ENCODE measurements at regions not wholly inside any gene's neighbourhood (a gene's known extent, or its start where the extent isn't known, plus 50 kb on each side); places are given as distances from the start of the nearest gene placed in this dataset.

DNA sequence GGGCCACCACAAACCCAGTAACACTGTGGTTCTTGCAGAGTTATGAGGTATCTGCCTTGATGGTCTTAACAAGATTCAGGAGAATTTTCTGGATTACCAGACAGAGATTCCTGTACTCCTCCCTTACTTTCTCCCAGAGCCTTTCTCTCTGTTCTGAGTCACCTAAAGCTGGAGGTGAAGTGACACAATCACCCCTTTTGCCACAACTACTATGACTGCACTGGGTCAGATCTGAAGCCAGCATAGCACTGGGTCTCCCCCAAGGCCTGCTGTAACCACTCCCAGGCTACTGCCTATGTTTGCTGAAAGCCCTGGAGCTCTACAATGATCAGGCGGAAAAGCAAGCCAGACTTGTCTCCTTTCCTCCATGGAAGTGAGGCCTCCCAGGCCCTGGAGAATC lies 156.7 kb upstream of the NEGR1 start:
- Histone ChIP-seq H2BK15ac (replicated peaks; ENCODE audit: low read depth) (no peak overlapping the region), H3K56ac (ENCODE audit: low read length) (no peak overlapping the region), H3K18ac (ENCODE audit: low read length) (no peak overlapping the region), H3K4me3 (ENCODE audit: low read length) (no peak overlapping the region), H4K5ac (ENCODE audit: low read length) (no peak overlapping the region), H2AK5ac (ENCODE audit: low read length) (no peak overlapping the region), H3K27me3 (ENCODE audit: insufficient read depth, low read length, poor library complexity) (no peaks in the 10 kb centered on the region), H3K4me1 (ENCODE audit: control insufficient read depth, low read depth, low read length) (no peaks in the 10 kb centered on the region), H3K4ac (ENCODE audit: low read depth, low read length) (no peak overlapping the region), H3K79me2 (ENCODE audit: control insufficient read depth, insufficient read depth, low read length) (no peaks in the 10 kb centered on the region), H2BK5ac (ENCODE audit: low read length) (no peak overlapping the region), H3K4me2 (ENCODE audit: low read length) (no peak overlapping the region), H3K23ac (ENCODE audit: low read length) (no peak overlapping the region), H2BK120ac (ENCODE audit: low read depth, low read length) (no peak overlapping the region), H3K36me3 (ENCODE audit: control insufficient read depth, insufficient read depth, low read length) (no peaks in the 10 kb centered on the region), H3K9ac (ENCODE audit: low read length) (no peak overlapping the region), H3K27ac (ENCODE audit: low read depth, low read length) (no peak overlapping the region), H3K79me1 (ENCODE audit: low read length) (no peaks in the 10 kb centered on the region), H4K8ac (ENCODE audit: low read depth, low read length) (no peak overlapping the region)
- no peak for DNase-seq
- no CpG with 5 or more reads among the region's 1 CpG for WGBS (ENCODE audit: extremely low coverage, insufficient coverage, low lambda C conversion rate)

- H2BK5ac ChIP-seq (ENCODE audit: low read length): no peak overlapping the region
- H4K5ac ChIP-seq (ENCODE audit: low read length): no peak overlapping the region
- H3K18ac ChIP-seq (ENCODE audit: low read length): no peak overlapping the region
- H3K36me3 ChIP-seq (ENCODE audit: control insufficient read depth, insufficient read depth, low read length): no peaks in the 10 kb centered on the region
- no peak overlapping the region for H2BK120ac ChIP-seq (ENCODE audit: low read depth, low read length)
- no peak overlapping the region for H2BK15ac ChIP-seq (replicated peaks; ENCODE audit: low read depth)
- no peak overlapping the region for H2AK5ac ChIP-seq (ENCODE audit: low read length)
- WGBS (ENCODE audit: extremely low coverage, insufficient coverage, low lambda C conversion rate): no CpG with 5 or more reads among the region's 1 CpG
- no peak overlapping the region for H4K8ac ChIP-seq (ENCODE audit: low read depth, low read length)
- no peak overlapping the region for H3K23ac ChIP-seq (ENCODE audit: low read length)
- DNase-seq: no peak
- no peaks in the 10 kb centered on the region for H3K79me1 ChIP-seq (ENCODE audit: low read length)
- no peak overlapping the region for H3K56ac ChIP-seq (ENCODE audit: low read length)
- H3K4ac ChIP-seq (ENCODE audit: low read depth, low read length): no peak overlapping the region
- no peak overlapping the region for H3K4me3 ChIP-seq (ENCODE audit: low read length)
- H3K9ac ChIP-seq (ENCODE audit: low read length): no peak overlapping the region
- no peaks in the 10 kb centered on the region for H3K27me3 ChIP-seq (ENCODE audit: insufficient read depth, low read length, poor library complexity)
- H3K4me2 ChIP-seq (ENCODE audit: low read length): no peak overlapping the region
- H3K27ac ChIP-seq (ENCODE audit: low read depth, low read length): no peak overlapping the region
- H3K4me1 ChIP-seq (ENCODE audit: control insufficient read depth, low read depth, low read length): no peaks in the 10 kb centered on the region
- H3K79me2 ChIP-seq (ENCODE audit: control insufficient read depth, insufficient read depth, low read length): no peaks in the 10 kb centered on the region
Observed at GRCh38 chr1:72438270-72438669, 155.9 kb upstream of the NEGR1 start.

GRCh38 chr1:72435025-72435424 lies 152.7 kb upstream of the NEGR1 start:
- H3K9ac ChIP-seq (ENCODE audit: low read length): no peak overlapping the region
- no peaks in the 10 kb centered on the region for H3K36me3 ChIP-seq (ENCODE audit: control insufficient read depth, insufficient read depth, low read length)
- no peak overlapping the region for H2BK15ac ChIP-seq (replicated peaks; ENCODE audit: low read depth)
- no peaks in the 10 kb centered on the region for H3K27me3 ChIP-seq (ENCODE audit: insufficient read depth, low read length, poor library complexity)
- no peak overlapping the region for H3K18ac ChIP-seq (ENCODE audit: low read length)
- no peak overlapping the region for H3K4ac ChIP-seq (ENCODE audit: low read depth, low read length)
- no peak overlapping the region for H2BK120ac ChIP-seq (ENCODE audit: low read depth, low read length)
- H3K4me2 ChIP-seq (ENCODE audit: low read length): no peak overlapping the region
- H3K79me2 ChIP-seq (ENCODE audit: control insufficient read depth, insufficient read depth, low read length): no peaks in the 10 kb centered on the region
- H3K4me1 ChIP-seq (ENCODE audit: control insufficient read depth, low read depth, low read length): no peaks in the 10 kb centered on the region
- H2AK5ac ChIP-seq (ENCODE audit: low read length): no peak overlapping the region
- no peak overlapping the region for H3K56ac ChIP-seq (ENCODE audit: low read length)
- DNase-seq: no peak
- no peak overlapping the region for H4K8ac ChIP-seq (ENCODE audit: low read depth, low read length)
- no peak overlapping the region for H3K23ac ChIP-seq (ENCODE audit: low read length)
- H3K27ac ChIP-seq (ENCODE audit: low read depth, low read length): no peak overlapping the region
- no peak overlapping the region for H2BK5ac ChIP-seq (ENCODE audit: low read length)
- no peak overlapping the region for H4K5ac ChIP-seq (ENCODE audit: low read length)
- H3K79me1 ChIP-seq (ENCODE audit: low read length): no peaks in the 10 kb centered on the region
- no peak overlapping the region for H3K4me3 ChIP-seq (ENCODE audit: low read length)

DNA sequence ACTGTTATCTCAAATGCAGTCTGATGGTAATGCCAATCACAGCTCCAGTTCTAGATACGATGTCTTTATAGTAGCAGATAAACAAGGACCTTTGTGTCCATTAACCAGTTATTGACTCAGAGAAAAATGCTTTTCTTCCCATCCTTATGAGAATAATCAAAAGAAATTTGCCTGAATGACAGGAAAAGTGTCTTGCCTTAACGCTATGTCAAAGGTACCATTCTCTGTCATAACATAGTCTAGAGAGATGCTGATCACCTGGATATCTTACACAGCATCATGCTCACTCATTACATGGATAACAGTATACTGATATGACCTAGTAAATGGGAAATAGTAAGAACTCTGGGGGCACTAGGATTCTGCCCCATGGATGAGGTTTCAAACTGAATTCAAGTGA lies 151.7 kb upstream of the NEGR1 start:
- Histone ChIP-seq H3K18ac (ENCODE audit: low read length) (no peak overlapping the region), H2BK5ac (ENCODE audit: low read length) (no peak overlapping the region), H2BK120ac (ENCODE audit: low read depth, low read length) (no peak overlapping the region), H3K4me2 (ENCODE audit: low read length) (no peak overlapping the region), H3K79me1 (ENCODE audit: low read length) (no peaks in the 10 kb centered on the region), H3K56ac (ENCODE audit: low read length) (no peak overlapping the region), H3K4ac (ENCODE audit: low read depth, low read length) (no peak overlapping the region), H2BK15ac (replicated peaks; ENCODE audit: low read depth) (no peak overlapping the region), H4K5ac (ENCODE audit: low read length) (no peak overlapping the region), H3K79me2 (ENCODE audit: control insufficient read depth, insufficient read depth, low read length) (no peaks in the 10 kb centered on the region), H3K27me3 (ENCODE audit: insufficient read depth, low read length, poor library complexity) (no peaks in the 10 kb centered on the region), H4K8ac (ENCODE audit: low read depth, low read length) (no peak overlapping the region), H2AK5ac (ENCODE audit: low read length) (no peak overlapping the region), H3K4me1 (ENCODE audit: control insufficient read depth, low read depth, low read length) (no peaks in the 10 kb centered on the region), H3K23ac (ENCODE audit: low read length) (no peak overlapping the region), H3K4me3 (ENCODE audit: low read length) (no peak overlapping the region), H3K9ac (ENCODE audit: low read length) (no peak overlapping the region), H3K27ac (ENCODE audit: low read depth, low read length) (no peak overlapping the region), H3K36me3 (ENCODE audit: control insufficient read depth, insufficient read depth, low read length) (no peaks in the 10 kb centered on the region)
- no peak for DNase-seq
- WGBS (ENCODE audit: extremely low coverage, insufficient coverage, low lambda C conversion rate): no CpG with 5 or more reads among the region's 2 CpGs

- Histone ChIP-seq H3K18ac (ENCODE audit: low read length) (no peak overlapping the region), H2AK5ac (ENCODE audit: low read length) (no peak overlapping the region), H3K4me3 (ENCODE audit: low read length) (no peak overlapping the region), H4K5ac (ENCODE audit: low read length) (no peak overlapping the region), H3K27me3 (ENCODE audit: insufficient read depth, low read length, poor library complexity) (no peaks in the 10 kb centered on the region), H3K79me2 (ENCODE audit: control insufficient read depth, insufficient read depth, low read length) (no peaks in the 10 kb centered on the region), H2BK5ac (ENCODE audit: low read length) (no peak overlapping the region), H3K56ac (ENCODE audit: low read length) (no peak overlapping the region), H3K4ac (ENCODE audit: low read depth, low read length) (no peak overlapping the region), H3K27ac (ENCODE audit: low read depth, low read length) (no peak overlapping the region), H3K4me1 (ENCODE audit: control insufficient read depth, low read depth, low read length) (no peaks in the 10 kb centered on the region), H3K9ac (ENCODE audit: low read length) (no peak overlapping the region), H3K23ac (ENCODE audit: low read length) (no peak overlapping the region), H4K8ac (ENCODE audit: low read depth, low read length) (no peak overlapping the region), H3K36me3 (ENCODE audit: control insufficient read depth, insufficient read depth, low read length) (no peaks in the 10 kb centered on the region), H3K4me2 (ENCODE audit: low read length) (no peak overlapping the region), H2BK120ac (ENCODE audit: low read depth, low read length) (no peak overlapping the region), H3K79me1 (ENCODE audit: low read length) (no peaks in the 10 kb centered on the region), H2BK15ac (replicated peaks; ENCODE audit: low read depth) (no peak overlapping the region)
- no peak for DNase-seq
- no CpG with 5 or more reads among the region's 2 CpGs for WGBS (ENCODE audit: extremely low coverage, insufficient coverage, low lambda C conversion rate)
Observed at GRCh38 chr1:72433591-72433990, 151.3 kb upstream of the NEGR1 start.

- Histone ChIP-seq H3K4me1 (ENCODE audit: control insufficient read depth, low read depth, low read length) (no peaks in the 10 kb centered on the region), H4K8ac (ENCODE audit: low read depth, low read length) (no peak overlapping the region), H3K18ac (ENCODE audit: low read length) (no peak overlapping the region), H3K79me1 (ENCODE audit: low read length) (no peaks in the 10 kb centered on the region), H3K4me2 (ENCODE audit: low read length) (no peak overlapping the region), H2BK15ac (replicated peaks; ENCODE audit: low read depth) (no peak overlapping the region), H2AK5ac (ENCODE audit: low read length) (no peak overlapping the region), H3K36me3 (ENCODE audit: control insufficient read depth, insufficient read depth, low read length) (no peaks in the 10 kb centered on the region), H2BK120ac (ENCODE audit: low read depth, low read length) (no peak overlapping the region), H3K4me3 (ENCODE audit: low read length) (no peak overlapping the region), H3K27me3 (ENCODE audit: insufficient read depth, low read length, poor library complexity) (no peaks in the 10 kb centered on the region), H4K5ac (ENCODE audit: low read length) (no peak overlapping the region), H3K27ac (ENCODE audit: low read depth, low read length) (no peak overlapping the region), H3K4ac (ENCODE audit: low read depth, low read length) (no peak overlapping the region), H3K9ac (ENCODE audit: low read length) (no peak overlapping the region), H2BK5ac (ENCODE audit: low read length) (no peak overlapping the region), H3K23ac (ENCODE audit: low read length) (no peak overlapping the region), H3K56ac (ENCODE audit: low read length) (no peak overlapping the region), H3K79me2 (ENCODE audit: control insufficient read depth, insufficient read depth, low read length) (no peaks in the 10 kb centered on the region)
- no CpG with 5 or more reads among the region's 5 CpGs for WGBS (ENCODE audit: extremely low coverage, insufficient coverage, low lambda C conversion rate)
- no peak for DNase-seq
Observed at GRCh38 chr1:72432645-72433267, 150.4 kb upstream of the NEGR1 start.

Measured in mesendoderm (in vitro differentiated cells).